NCI-H1694 treated with DMSO at 0.1 percent for 48 hours (cell line): ENCODE measurements at regions not wholly inside any gene's neighbourhood (a gene's known extent, or its start where the extent isn't known, plus 50 kb on each side); places are given as distances from the start of the nearest gene placed in this dataset.

ENCODE experiments used
- DNase-seq: peaks from one replicate; lab custom pipeline; 2025; lab: John Stamatoyannopoulos, UW

DNA sequence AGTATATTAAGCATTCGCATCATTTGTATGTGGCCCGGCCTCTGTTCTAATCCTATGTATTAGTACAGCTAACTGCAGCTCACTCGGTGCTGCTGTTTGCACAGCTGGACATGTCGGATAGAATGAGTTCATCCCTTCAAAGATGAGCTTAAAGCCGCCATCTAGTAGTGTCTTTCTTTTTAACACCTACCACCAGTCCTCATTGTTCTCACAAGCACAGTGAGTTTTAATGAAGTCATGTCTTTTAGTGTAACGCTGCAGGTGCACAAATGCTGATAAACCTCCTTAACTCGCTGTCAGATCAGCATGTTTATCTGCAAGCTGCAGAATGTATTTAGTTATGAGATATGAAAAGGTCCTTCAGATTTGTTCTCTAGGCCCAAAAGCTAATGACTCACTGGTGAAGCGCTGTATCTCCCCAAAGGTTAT is 247.5 kb downstream of the MTERF1 start:
- DNase-seq: no peak

DNA sequence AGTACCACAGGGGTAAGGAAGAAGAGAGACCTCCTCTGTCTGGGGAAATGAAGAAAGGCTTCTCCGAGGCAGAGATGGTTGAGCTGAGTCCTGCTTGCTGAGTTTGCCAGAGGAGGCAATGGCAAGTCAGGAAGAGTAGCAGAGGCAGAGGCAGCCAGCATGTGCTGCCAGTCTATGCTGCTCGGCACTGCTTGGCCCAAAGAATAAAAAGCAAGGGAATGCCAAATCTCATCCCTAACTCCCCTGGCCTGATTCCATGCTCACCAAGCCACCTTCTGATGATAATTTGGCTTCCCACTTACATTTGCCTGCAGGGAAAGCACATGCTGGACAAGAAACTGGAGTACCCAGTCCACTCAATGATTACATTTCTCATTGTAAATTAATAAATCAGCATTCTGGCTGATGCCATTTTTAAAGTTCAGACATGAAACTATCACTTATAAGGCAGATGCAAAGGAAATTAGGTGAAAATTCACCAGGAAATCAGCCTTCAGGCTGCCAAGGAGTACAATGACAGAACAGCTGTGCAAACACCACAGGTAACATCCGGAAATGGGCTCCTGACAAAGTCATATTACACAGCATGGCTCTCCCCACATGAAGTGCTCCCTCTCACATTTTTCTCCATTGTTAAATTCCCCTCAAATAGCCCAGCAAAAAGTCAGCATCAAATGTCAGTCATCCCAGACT is 245.9 kb downstream of the MTERF1 start:
- no peak for DNase-seq

DNA sequence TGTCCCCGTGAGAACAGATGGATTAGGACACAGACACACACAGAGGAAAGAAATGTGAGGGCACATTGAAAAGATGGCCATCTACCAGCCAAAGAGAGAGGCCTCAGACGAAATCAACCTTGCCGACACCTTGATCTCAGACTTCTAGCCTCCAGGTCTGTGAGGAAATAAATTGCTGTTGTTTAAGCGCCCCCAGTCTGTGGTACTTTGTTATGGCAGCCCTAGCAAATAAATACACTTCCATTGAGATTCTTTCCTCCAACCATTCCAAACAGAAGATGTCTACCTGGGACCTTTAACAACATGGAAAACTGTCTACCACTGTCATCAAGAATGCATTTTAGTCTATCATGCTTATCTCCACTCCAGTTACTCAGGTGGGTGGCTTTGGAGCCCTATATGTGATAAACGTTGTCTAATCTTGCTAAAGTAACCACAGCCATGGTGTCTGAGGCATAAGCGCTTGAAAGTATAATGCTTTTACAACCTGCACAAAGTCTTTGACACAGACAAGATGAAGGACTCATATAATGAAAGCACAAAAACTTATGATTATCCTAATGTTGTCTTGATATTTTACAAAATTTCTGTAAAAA is 244.3 kb downstream of the MTERF1 start:
- DNase-seq: peak; percentile 35

DNA sequence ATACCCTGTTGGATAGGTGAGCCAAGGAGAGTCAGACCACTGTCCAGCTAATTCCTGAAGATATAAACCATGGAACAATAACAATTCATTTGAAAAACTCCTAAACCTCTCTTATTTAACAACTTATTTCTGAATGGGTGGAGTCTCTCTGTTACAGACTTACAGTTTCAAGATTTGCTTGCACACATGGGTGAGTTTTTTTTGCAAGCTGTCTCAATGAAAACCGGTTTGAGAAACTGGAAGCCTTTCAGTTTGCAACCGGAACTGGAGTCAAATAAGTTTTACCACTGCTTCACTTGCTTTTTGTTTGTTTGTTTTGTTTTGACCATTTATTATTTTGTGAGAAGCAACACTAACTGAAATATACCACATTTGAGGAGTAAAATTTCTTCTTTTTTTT is 243.8 kb downstream of the MTERF1 start:
- DNase-seq: no peak

DNA sequence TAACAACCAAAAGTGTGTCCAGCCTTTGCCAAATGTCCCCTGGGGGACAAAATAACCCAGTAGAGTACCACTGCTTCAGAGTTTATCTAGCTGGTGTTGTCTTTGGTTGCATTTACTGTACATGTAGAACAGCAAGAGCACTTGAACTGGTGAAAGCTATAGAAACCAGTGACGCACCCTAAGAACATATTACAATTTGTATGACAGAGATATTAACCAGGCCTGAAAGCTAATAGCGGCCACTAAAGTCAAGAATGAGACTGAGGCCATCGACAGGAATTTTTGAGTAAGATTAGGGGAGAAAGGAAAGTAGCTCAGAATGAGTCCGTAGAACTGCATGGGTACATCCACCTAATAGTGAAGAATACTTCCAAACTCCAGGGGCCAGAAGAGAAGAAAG is 236.2 kb downstream of the MTERF1 start:
- no peak for DNase-seq

DNA sequence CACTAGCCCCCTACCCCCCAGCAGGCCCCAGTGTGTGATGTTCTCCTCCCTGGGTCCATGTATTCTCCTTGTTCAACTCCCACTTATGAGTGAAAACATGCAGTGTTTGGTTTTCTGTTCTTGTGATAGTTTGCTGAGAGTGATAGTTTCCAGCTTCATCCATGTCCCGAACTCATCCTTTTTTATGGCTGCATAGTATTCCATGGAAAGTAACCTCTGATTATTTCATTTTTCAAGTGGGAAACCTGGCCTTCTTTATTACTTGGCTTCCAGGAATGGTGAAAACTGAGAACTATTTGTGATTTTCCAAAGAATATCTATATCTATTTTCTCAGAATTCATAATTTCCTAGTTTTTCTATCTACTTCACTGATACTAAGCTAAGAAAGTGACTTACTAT is 235.0 kb downstream of the MTERF1 start:
- no peak for DNase-seq

DNA sequence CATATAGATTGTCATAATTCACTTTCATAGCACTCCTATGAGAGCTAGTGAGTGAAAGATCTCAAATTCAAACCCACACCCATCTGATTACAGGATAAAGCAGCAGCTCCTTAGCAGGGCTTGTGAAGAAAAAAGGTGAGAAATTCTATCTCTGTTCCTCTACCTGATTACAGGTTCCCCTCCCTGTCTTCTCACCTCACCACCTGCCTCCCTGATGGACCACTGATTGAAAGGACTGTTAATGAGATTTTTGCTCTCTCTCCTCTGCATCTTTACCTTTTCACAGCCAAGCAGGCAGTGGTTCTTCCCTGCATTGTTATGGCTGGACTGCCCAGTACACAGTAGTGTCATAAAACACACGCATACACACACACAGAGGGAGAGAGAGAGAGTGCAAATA is 228.5 kb downstream of the MTERF1 start:
- no peak for DNase-seq

DNA sequence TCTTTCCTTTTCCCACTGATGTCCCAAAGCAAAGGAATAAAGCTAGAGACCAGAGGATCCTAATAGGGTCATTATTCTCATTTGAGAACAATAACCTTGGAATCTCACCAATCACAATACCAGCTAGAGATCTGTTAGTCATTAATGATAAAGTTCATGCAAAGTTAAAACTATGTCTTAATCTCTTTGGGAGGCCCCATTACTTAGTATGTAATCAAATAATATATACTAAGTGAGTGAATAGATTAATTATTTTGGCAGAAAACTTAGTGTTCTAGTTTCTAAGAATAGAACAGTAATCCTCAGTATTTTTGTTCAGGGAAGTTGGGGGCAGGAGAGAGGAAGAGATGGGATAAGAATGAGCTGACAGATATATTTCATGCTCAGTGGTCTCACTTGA is 227.2 kb downstream of the MTERF1 start:
- DNase-seq: no peak

DNA sequence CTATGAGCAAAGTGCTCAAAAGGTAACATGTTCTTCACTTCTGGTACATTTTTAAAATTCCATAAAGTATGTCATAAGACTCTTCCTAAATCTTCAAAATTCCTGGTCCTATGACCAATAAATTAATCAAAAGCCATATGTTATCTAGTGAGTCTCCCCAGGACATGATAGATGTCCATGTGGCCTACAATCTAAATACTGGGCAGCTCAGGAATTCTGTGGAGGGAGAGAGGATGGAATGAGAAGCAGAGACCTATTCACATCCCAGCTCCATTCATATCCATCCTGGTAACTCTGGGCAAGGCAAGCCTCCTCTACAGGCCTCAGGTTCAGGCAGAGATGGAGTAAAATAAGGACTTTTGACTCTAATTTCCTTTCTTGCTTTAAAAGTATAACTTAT is 224.8 kb downstream of the MTERF1 start:
- DNase-seq: no peak

DNA sequence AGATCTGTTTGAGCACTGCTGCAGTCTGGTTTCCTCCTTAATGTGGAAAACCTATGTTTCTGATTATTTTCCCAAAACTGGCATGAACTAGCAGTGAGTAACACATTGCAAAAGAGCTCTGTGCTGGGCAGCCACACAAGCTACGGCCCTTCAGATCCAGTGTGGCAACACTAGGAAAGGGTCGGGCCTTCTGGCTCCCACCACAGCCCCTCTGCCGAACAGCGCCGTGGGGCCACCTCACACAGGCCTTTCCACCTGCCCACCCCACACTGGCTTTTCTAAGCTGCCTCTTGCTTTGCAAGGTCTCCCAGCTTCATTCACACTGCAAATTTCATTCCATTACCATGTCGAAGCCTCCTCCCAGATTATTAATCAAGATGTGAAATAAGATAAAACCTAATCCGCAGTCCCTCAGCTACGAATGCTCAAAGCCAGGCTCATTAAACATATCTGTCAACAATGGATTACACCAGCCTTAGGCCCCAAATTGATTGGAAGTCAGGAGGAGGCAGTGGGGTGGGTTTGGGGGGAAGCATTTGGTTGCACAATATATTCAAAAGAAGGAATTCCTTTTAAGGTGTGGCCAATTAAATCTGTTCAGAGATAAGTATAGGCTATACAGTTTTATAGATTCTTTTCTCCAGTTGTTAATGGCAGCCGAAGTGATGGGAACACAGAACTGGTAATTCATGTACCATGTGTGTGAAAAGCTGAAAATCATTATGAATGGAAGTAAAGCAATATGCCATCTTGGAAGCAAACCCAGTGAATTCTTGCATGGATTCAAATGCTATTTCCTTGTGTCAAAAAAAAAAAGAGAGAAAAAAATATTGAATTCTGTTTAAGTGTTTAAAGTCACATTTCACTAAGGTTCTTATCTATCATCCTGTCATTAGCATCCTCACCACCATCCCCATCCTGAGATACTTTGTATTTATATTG is 223.7 kb downstream of the MTERF1 start:
- no peak for DNase-seq

DNA sequence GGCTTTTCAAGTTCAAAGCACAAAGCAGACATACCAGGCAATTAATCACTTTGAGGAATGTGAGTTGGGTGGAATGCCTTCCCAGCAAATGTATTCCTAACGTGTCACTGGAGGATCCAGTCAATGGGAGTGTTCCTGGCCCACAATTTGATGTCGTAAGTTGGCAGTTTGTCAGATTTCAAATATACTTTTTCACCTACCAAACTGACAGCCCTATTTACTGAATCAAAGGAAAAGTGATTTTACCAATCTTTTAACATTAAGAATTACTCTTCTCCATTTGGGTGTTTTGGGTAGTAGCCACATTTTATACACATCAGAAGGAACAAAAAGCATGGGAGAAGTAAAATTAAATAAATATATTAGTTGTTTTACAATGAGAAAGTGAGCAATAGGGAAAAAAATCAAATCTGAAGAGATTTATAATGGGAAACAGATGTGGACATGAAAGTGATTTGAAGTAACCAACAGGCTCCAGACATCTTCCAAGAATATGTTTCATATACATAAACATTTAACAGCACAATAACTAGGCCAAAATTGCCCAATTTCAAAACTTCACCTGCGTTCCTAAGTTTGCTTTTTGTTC is 222.9 kb downstream of the MTERF1 start:
- DNase-seq: no peak

DNA sequence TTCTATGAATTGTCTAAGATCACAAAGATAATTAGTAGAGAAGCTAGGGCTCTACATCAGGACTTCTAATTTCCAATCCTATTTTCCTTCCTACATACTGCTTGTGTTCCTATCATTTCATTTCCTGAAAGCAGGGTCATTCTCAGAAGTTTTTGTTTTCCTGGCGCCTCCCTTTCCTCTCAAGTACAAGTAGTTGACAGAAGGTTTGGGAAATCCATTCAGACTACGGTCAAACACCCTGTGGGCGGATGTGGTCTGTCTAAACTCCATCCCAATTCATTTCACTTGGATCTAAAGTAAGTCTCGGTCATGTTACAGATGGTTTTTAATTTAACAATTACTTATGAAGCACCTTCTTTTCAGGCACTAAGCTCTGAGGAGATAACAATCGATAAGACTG is 221.4 kb downstream of the MTERF1 start:
- DNase-seq: no peak

DNA sequence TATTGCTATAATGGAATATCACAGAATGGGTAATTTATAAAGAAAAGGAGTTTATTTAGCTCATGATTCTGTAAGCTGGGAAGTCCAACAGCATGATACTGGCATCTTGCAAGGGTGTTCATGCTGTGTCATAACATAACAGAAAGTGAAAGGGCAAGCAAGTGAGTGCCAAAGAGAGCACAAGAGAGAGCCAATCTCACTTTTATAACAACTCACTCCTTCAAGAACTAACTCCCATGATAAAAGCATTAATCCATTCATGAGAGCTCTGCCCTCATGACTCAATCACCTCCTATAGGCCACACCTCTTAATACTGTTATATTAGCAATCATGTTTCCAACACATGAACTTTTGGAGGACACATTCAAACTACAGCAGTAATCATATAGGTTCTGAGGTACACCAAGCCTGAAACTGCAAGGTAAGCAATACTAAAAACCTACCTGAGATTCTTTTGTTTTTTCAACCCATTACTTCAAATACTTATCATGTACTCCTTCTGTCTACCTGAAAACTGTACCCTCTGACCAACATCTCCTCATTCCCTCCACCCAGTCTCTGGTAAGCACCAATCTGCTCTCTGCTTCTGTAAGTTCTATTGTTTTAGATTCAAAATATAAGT is 219.7 kb downstream of the MTERF1 start:
- no peak for DNase-seq

DNA sequence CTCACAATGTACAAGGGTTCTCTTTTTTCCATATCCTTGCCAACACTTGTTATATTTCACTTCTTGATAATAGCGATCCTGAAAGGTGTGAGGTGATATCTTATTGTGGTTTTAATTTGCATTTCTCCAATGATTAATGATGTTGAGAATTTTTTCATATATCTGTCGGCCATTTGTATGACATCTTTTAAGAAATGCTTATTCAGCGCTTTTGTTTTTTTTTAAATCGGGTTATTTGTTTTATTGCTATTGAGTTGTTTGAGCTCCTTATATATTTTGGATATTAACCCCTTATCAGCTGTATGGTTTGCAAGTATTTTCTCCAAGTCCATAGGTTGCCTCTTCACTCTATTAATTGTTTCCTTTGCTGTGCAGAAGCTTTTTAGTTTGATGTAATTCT is 218.8 kb downstream of the MTERF1 start:
- no peak for DNase-seq

DNA sequence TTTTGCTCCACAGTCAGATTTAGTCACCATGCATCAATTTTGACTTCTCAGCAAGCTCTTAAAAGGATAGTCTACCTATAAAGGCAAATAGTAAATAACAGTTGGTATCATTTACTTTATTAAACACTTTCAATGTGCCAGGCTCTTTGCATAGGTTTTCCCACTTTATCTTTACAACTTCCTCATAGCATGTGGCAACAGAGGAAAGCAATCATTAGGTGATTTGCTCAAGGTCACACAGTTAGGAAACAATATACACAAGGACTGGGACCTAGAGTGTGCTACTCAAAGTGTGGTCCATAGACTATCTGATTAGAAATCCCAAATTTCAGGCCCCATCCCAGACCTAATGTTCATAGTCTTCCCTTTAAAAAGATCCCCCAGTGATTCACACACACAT is 212.3 kb downstream of the MTERF1 start:
- no peak for DNase-seq

DNA sequence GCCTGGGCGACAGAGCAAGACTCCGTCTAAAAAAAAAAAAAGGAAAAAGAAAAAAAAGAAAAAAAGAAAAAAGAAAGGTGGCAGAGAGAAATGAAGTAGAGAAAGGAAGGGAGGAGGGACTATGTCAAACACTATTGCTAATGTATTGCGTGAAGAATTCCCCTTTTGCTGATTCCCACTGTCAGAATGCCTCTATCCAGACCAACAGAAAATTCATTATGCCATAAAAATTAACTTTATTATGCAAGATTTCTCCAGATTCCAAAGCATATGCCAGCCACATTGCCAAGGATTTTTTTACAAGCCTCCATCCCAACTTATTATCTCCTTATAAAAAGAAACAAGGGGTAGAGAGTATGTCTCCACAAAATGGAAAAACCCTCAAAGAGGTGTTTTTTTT is 209.3 kb downstream of the MTERF1 start:
- no peak for DNase-seq

DNA sequence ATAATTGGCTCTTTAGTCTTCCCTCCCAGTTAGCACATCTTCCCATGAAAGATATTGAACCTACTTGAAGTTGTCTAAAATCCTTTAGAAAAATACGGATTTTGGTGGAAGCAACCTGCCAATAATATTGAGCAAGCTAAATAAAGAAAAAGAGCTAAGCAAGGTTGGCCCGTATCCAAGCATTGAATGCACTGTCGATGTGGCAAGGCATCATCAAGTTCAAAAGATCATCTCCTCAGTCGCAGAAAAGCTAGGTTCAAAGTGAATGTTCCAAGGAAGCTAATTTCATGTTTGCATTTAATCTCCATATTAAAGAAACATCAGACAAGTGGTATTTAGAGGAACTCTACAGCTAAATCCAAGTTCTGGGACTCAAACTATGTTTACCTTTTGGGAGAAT is 206.0 kb downstream of the MTERF1 start:
- DNase-seq: no peak

DNA sequence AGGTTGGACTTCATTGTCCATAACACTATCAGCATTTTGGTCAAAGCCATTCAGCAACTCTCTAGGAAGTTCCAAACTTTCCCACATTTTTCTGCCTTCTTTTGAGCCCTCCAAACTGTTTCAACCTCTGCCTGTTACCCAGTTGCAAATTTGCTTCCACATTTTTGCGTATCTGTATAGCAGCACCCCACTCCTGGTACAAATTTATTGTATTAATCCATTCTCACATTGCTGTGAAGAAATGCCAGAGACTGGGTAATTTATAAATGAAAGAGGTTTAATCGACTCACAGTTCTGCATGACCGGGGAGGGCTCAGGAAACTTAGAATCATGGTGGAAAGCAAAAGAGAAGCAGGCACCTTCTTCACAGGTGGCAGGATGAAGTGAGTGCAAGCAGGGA is 198.8 kb downstream of the MTERF1 start:
- no peak for DNase-seq

DNA sequence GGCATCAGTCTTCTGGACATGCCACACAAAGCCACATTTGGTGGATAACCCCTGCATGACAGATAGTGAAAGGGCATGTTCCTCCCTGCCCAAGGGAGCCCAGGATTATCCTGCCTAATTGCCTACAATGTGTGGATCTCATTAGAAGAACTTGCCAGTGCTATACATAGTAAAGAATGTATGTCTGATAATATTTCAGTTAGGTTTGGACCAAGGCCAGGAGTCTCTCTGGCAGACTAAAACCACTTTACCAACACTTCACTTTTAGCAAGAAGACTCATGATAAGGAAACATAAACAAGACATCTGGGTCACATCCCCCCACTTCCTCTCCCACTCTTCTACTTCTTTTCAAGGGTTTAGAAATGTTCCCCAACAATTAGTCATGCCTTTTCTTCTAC is 196.7 kb downstream of the MTERF1 start:
- DNase-seq: no peak

DNA sequence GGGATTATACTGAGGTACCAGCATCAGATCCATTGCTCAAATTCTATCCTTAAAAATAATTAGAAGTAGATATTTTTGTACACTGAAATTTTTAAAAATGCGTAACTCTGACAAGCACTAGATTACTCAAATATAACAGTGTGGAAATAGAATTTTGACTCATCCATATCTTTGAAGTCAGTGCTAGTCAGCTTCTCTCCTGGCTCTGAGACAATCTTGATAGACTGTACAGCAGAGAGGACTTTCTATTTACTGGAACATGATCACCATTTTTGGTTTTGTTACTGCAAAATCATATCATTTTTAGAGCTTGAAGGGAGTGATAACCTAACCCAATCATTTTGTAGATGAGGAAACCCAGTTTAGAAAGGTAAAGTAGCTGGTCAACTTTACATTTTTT is 195.0 kb downstream of the MTERF1 start:
- no peak for DNase-seq

DNA sequence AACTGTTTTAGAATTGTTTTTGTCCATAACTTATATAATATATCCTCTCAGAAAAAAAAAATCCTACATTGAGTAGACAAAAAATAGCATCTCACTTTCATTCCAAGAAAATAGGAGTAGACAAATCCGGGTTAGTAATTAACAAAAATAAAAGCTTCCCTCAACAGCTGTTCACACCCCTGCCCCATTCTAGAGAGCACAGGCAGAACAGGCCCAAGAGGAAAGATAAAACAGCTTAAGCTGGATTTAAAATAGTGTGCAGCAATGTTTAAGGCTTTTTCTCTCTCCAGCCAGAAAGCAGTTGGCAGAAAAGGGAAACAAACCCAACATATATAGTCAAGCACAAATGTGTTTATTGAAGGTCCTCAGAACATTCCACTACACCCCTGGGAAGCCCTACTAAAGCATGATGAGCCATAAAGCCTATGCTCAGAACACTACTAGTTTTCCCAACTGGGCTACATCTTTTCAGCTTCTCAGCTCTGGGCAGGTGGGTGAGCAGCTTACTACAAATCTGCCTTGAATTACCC is 189.9 kb downstream of the MTERF1 start:
- DNase-seq: no peak

DNA sequence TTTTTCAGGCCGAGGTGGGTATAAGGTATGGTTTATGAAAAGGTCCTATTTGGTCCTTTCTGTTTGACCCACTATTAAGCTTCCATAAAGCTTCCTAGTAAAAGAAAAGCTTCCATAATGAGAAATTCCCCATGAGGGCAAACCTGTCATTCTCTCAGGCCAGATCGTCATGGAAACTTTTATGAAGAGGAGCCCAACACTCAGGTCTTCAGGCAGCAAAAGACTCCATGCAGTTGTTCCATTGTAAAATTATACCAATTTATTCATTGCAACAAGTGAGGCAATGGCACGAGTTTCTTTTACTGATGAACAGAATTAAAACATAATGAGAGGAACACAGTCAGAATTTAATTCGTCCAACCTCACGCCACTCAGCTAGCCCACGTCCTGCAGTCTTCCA is 188.6 kb downstream of the MTERF1 start:
- no peak for DNase-seq
